Thyroid gland (tissue), 4 donors: ENCODE measurements at regions not wholly inside any gene's neighbourhood (a gene's known extent, or its start where the extent isn't known, plus 50 kb on each side); places are given as distances from the start of the nearest gene placed in this dataset.

ENCODE experiments used
- DNase-seq, 2 donors: peaks; one replicate each; pipeline ENCODE4 v3.0.0-alpha.2; 2019
- H3K27ac ChIP-seq, 3 donors: fragments of 200-600 bp; sonication (generic); 1 replicate in 2 of 3; 2 replicates in 1 of 3; pipeline ENCODE4 v1.5.1; 2016 to 2019; ENCODE audit warnings: mild to moderate bottlenecking in 1 of 3, moderate library complexity in 1 of 3
- H3K27me3 ChIP-seq: fragments of 200-600 bp; sonication (generic); one replicate; pipeline ENCODE4 v1.5.1; 2019
- H3K36me3 ChIP-seq, 2 donors: fragments of 200-600 bp; sonication (generic); one replicate each; pipeline ENCODE4 v1.5.1; 2016 to 2019
- H3K4me1 ChIP-seq, 2 donors: fragments of 200-600 bp; sonication (generic); one replicate each; pipeline ENCODE4 v1.5.1; 2017 to 2019
- H3K4me3 ChIP-seq, 3 donors: fragments of 200-600 bp; sonication (generic); replicated peaks in 1 of 3; 1 replicate in 2 of 3; 2 replicates in 1 of 3; pipeline ENCODE4 v1.5.1; 2016; ENCODE audit warnings: mild to moderate bottlenecking in 1 of 3
- H3K9me3 ChIP-seq: fragments of 200-600 bp; sonication (generic); one replicate; pipeline ENCODE4 v1.5.1; 2017
- CTCF ChIP-seq, 6 experiments: fragments of 200-600 bp in 3 of 6; fragments of 450-650 bp in 3 of 6; sonication (generic) in 3 of 6; IDR thresholded peaks; one replicate each; pipeline ENCODE4 v1.5.1; 2016 to 2019; ENCODE audit warnings: antibody characterized with exemption in 6 of 6, mild to moderate bottlenecking in 2 of 6, inconsistent platforms in 1 of 6, moderate library complexity in 1 of 6
- POLR2A ChIP-seq, 2 donors: fragments of 450-650 bp; IDR thresholded peaks; one replicate each; pipeline ENCODE4 v1.6.1; 2017; ENCODE audit warnings: antibody characterized with exemption in 2 of 2, mild to moderate bottlenecking in 2 of 2, moderate library complexity in 1 of 2
- WGBS, 2 donors: methylation state at CpG; one replicate each; pipeline ENCODE4 v1.1.5; 2017; 5-methylcytosine and 5-hydroxymethylcytosine counted together
- intact Hi-C: fragments of 100-400 bp; cut with DNase I; formaldehyde crosslinking; loops from one replicate; pipeline ENCODE4 v1.15.1; 2023

- Histone ChIP-seq H3K9me3 (no peaks in the 10 kb centered on the region), H3K27me3 (no peaks in the 10 kb centered on the region), H3K27ac (no peak overlapping the region), H3K4me3 (no peak overlapping the region), H3K4me1 (no peaks in the 10 kb centered on the region), H3K36me3 (no peaks in the 10 kb centered on the region)
- DNase-seq = no peak
- 63 to 78% methylated on average over 4 of the region's 4 CpGs for WGBS, 2 donors
- intact Hi-C loops = no loop called here
- TF ChIP-seq CTCF (IDR thresholded peaks at IDR 0.05) (no peak), POLR2A (IDR thresholded peaks at IDR 0.05) (no peak)
Observed at GRCh38 chr10:15985690-15986089, 125.4 kb upstream of the MINDY3 start.

GRCh38 chr10:15990535-15991129, 130.3 kb upstream of the MINDY3 start:
- WGBS, 2 donors = 72 to 73% methylated on average over 11 of the region's 11 CpGs
- intact Hi-C loops = no loop called here
- Histone ChIP-seq H3K27me3 (no peaks in the 10 kb centered on the region), H3K27ac (no peak overlapping the region), H3K4me3 (no peak overlapping the region), H3K36me3 (no peaks in the 10 kb centered on the region), H3K4me1 (no peaks in the 10 kb centered on the region), H3K9me3 (no peaks in the 10 kb centered on the region)
- DNase-seq = no peak
- TF ChIP-seq POLR2A (IDR thresholded peaks at IDR 0.05) (no peak), CTCF (IDR thresholded peaks at IDR 0.05) (no peak)

GRCh38 chr10:15997313-15997712, 137.0 kb upstream of the MINDY3 start:
- no peak overlapping the region for H3K4me3 ChIP-seq
- no peaks in the 10 kb centered on the region for H3K4me1 ChIP-seq
- no peak overlapping the region for H3K27ac ChIP-seq
- no peaks in the 10 kb centered on the region for H3K27me3 ChIP-seq
- H3K9me3 ChIP-seq = no peaks in the 10 kb centered on the region
- intact Hi-C loops = no loop called here
- WGBS, 2 donors = 70 to 85% methylated on average over 4 of the region's 4 CpGs
- TF ChIP-seq POLR2A (IDR thresholded peaks at IDR 0.05) = no peak
- TF ChIP-seq CTCF (IDR thresholded peaks at IDR 0.05) = no peak
- DNase-seq = no peak
- H3K36me3 ChIP-seq = no peaks in the 10 kb centered on the region

GRCh38 chr10:16001581-16001980, 141.3 kb upstream of the MINDY3 start:
- H3K4me3 ChIP-seq = no peak overlapping the region
- H3K36me3 ChIP-seq = no peaks in the 10 kb centered on the region
- TF ChIP-seq POLR2A (IDR thresholded peaks at IDR 0.05) = no peak
- H3K9me3 ChIP-seq = no peaks in the 10 kb centered on the region
- H3K27ac ChIP-seq = no peak overlapping the region
- H3K4me1 ChIP-seq = no peaks in the 10 kb centered on the region
- DNase-seq = no peak
- intact Hi-C loops = no loop called here
- 86 to 100% methylated on average over 1 of the region's 1 CpG for WGBS, 2 donors
- no peaks in the 10 kb centered on the region for H3K27me3 ChIP-seq

- Histone ChIP-seq H3K4me1 (no peaks in the 10 kb centered on the region), H3K27me3 (no peaks in the 10 kb centered on the region), H3K9me3 (no peaks in the 10 kb centered on the region), H3K27ac (no peak overlapping the region), H3K4me3 (no peak overlapping the region), H3K36me3 (no peaks in the 10 kb centered on the region)
- DNase-seq = no peak
- TF ChIP-seq CTCF (IDR thresholded peaks at IDR 0.05) (no peak), POLR2A (IDR thresholded peaks at IDR 0.05) (no peak)
- 62 to 77% methylated on average over 6 of the region's 6 CpGs for WGBS, 2 donors
- intact Hi-C loops = no loop called here
Observed at GRCh38 chr10:16009785-16010184, 149.5 kb upstream of the MINDY3 start.

GRCh38 chr10:16011548-16011947, 151.2 kb upstream of the MINDY3 start:
- H3K9me3 ChIP-seq = no peaks in the 10 kb centered on the region
- H3K27me3 ChIP-seq = no peaks in the 10 kb centered on the region
- intact Hi-C loops = no loop called here
- H3K36me3 ChIP-seq = no peaks in the 10 kb centered on the region
- no peak overlapping the region for H3K27ac ChIP-seq
- no peak overlapping the region for H3K4me3 ChIP-seq
- no peak for TF ChIP-seq CTCF (IDR thresholded peaks at IDR 0.05)
- no peak for TF ChIP-seq POLR2A (IDR thresholded peaks at IDR 0.05)
- H3K4me1 ChIP-seq = no peaks in the 10 kb centered on the region
- no peak for DNase-seq
